Stimulated activated CD4-positive, alpha-beta T cell treated with anti-CD3 and anti-CD28 coated beads, Interleukin-2, amount 100 ng/mL, for 48 hours (primary cell): ENCODE measurements at regions not wholly inside any gene's neighbourhood (a gene's known extent, or its start where the extent isn't known, plus 50 kb on each side); places are given as distances from the start of the nearest gene placed in this dataset.

Source experiments
- DNase-seq, 2 donors: peaks; one replicate each; pipeline ENCODE4 v3.0.0-alpha.2; 2020

- DNase-seq, result no peak
These were observed 516.9 kb upstream of the JAG1 start for GRCh38 chr20:11190741-11191140.

GRCh38 chr20:11192106-11192505 is 518.3 kb upstream of the JAG1 start:
- no peak for DNase-seq

GRCh38 chr20:11193241-11193640 is 519.4 kb upstream of the JAG1 start:
- DNase-seq, result no peak

GRCh38 chr20:11195169-11195568 is 521.4 kb upstream of the JAG1 start:
- no peak for DNase-seq

GRCh38 chr20:11195899-11196558 is 522.2 kb upstream of the JAG1 start:
- no peak for DNase-seq

GRCh38 chr20:11197851-11198250 is 524.1 kb upstream of the JAG1 start:
- DNase-seq, result no peak

GRCh38 chr20:11200423-11200822 is 526.6 kb upstream of the JAG1 start:
- no peak for DNase-seq

GRCh38 chr20:11204926-11205768 is 531.3 kb upstream of the JAG1 start:
- peak; percentile 1 to 15 for DNase-seq

- DNase-seq, result no peak
These were observed 532.1 kb upstream of the JAG1 start for GRCh38 chr20:11205769-11206362.

GRCh38 chr20:11207749-11208502 is 534.1 kb upstream of the JAG1 start:
- DNase-seq, result no peak

- no peak for DNase-seq
These were observed 536.8 kb upstream of the JAG1 start for GRCh38 chr20:11210611-11211010.

GRCh38 chr20:11212272-11212671 is 538.5 kb upstream of the JAG1 start:
- DNase-seq, result no peak

GRCh38 chr20:11212902-11213301 is 539.1 kb upstream of the JAG1 start:
- DNase-seq, result no peak

- DNase-seq, result no peak
These were observed 540.5 kb upstream of the JAG1 start for GRCh38 chr20:11214256-11214840.

GRCh38 chr20:11216451-11217314 is 542.9 kb upstream of the JAG1 start:
- DNase-seq, result no peak

GRCh38 chr20:11217326-11218172 is 543.8 kb upstream of the JAG1 start:
- no peak for DNase-seq

GRCh38 chr20:11218173-11218680 is 544.4 kb upstream of the JAG1 start:
- DNase-seq, result no peak

- DNase-seq, result no peak
These were observed 545.4 kb upstream of the JAG1 start for GRCh38 chr20:11219192-11219591.

GRCh38 chr20:11221046-11221445 is 547.2 kb upstream of the JAG1 start:
- no peak for DNase-seq

- DNase-seq, result no peak
These were observed 548.4 kb upstream of the JAG1 start for GRCh38 chr20:11222243-11222642.

GRCh38 chr20:11227602-11228001 is 553.8 kb upstream of the JAG1 start:
- DNase-seq, result no peak
